ENCODE measurements at regions not wholly inside any gene's neighbourhood (a gene's known extent, or its start where the extent isn't known, plus 50 kb on each side); places are given as distances from the start of the nearest gene placed in this dataset.
"Not testable (repeated sequence)": the region's sequence is repeated elsewhere in the genome, so short reads cannot be mapped to it uniquely, and the experiment has no call there.

GRCh38 chr10:46095943-46096342 is 49.9 kb upstream of the MSMB start:
- not testable (repeated sequence) for H3K4me3 Mint-ChIP-seq; H3K9me3 Mint-ChIP-seq; H3K27me3 Mint-ChIP-seq; H3K27ac Mint-ChIP-seq; H3K36me3 Mint-ChIP-seq (ENCODE audit: low read depth); ATAC-seq (replicated peaks)
- H3K4me1 Mint-ChIP-seq = peaks cover 16% of the 10 kb centered on the region

DNA sequence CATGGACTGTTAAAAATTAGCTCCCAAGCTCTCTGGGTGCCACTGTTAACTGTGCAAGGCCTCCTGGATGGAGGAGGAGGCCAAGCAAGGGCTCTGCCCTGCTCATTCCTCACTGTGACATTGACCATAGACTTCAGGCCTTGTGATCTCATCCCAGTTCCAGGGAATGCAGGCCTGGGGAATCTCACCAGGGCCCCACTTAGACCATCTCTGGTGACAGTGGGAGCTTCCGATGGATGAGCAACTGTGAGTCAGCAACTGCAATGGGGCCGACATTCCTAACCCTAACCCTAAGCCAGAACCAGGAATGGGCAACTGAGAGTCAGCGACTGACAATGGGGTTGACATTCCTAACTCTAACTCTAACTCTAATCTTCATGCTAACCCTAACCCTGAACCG is 50.4 kb upstream of the MSMB start:
- Mint-ChIP-seq H3K27ac (peak overlapping the region; percentile 41), H3K4me3 (peak overlapping the region; percentile 25), H3K36me3 (ENCODE audit: low read depth) (no peaks in the 10 kb centered on the region), H3K27me3 (no peaks in the 10 kb centered on the region), H3K4me1 (peaks cover 15% of the 10 kb centered on the region), H3K9me3 (no peaks in the 10 kb centered on the region)
- ATAC-seq (replicated peaks) = no peak

DNA sequence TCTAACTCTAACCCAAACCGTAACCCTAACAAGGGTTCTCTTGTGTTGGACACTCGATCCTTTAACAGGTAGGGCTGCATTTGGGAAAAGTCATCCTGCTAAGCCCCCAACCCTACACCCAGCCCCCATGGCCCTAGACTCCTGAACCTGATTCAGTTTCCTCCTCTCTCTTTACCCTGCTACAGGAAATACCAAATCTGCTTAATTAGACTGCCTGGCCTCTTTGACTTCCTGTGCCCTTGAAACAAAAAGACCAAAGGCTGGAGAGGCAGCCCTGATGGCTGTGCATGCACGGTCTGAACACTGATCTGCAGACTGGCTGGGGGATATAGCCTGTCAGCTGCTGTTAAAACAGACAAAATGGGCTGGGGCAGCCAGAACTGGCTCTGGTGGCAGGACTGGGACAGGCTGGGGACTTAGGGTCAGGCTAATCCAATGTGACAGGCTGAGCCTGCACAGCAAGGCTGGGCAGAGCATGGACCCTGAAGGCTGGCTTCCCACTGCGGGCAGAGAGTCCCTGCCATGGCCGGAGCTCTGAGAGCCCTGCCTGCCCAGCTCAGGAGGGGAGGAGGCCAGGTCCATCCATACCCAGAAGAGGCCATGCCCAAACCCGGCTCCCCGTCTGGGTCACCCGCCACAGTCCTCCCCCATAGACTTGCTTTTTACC is 51.0 kb upstream of the MSMB start:
- peak overlapping the region; percentile 25 for H3K4me3 Mint-ChIP-seq
- H3K27me3 Mint-ChIP-seq = no peaks in the 10 kb centered on the region
- H3K4me1 Mint-ChIP-seq = peaks cover 15% of the 10 kb centered on the region
- no peaks in the 10 kb centered on the region for H3K36me3 Mint-ChIP-seq (ENCODE audit: low read depth)
- peak overlapping the region; percentile 41 for H3K27ac Mint-ChIP-seq
- no peaks in the 10 kb centered on the region for H3K9me3 Mint-ChIP-seq
- peak; percentile 45 for ATAC-seq (replicated peaks)

- H3K27ac Mint-ChIP-seq = peak overlapping the region; percentile 41
- no peaks in the 10 kb centered on the region for H3K36me3 Mint-ChIP-seq (ENCODE audit: low read depth)
- H3K27me3 Mint-ChIP-seq = no peaks in the 10 kb centered on the region
- H3K4me3 Mint-ChIP-seq = no peak overlapping the region
- no peak for ATAC-seq (replicated peaks)
- peaks cover 15% of the 10 kb centered on the region for H3K4me1 Mint-ChIP-seq
- H3K9me3 Mint-ChIP-seq = no peaks in the 10 kb centered on the region
These were observed 51.7 kb upstream of the MSMB start for GRCh38 chr10:46097576-46098317.

DNA sequence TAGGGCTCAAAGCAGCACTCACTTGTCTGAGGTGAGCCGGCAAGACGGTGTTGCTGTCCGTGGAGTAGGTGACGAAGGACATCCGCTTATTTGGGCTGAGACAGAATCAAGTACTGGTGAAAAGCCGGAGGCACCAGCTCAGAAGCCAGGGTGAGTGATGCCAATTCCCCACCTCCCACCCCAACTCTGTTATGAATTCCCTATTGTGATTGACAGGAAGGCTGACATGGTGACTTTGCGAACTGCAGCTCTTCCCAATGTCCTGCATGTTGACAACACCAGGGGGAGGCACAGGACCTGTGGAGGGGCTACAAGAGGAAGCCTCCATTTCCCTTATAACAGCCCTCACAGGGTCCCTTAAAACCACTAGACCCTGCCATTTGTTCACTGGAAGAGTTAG is 52.3 kb upstream of the MSMB start:
- H3K27me3 Mint-ChIP-seq = no peaks in the 10 kb centered on the region
- H3K4me3 Mint-ChIP-seq = no peak overlapping the region
- H3K27ac Mint-ChIP-seq = peak overlapping the region; percentile 42
- H3K36me3 Mint-ChIP-seq (ENCODE audit: low read depth) = no peaks in the 10 kb centered on the region
- ATAC-seq (replicated peaks) = no peak
- peaks cover 15% of the 10 kb centered on the region for H3K4me1 Mint-ChIP-seq
- H3K9me3 Mint-ChIP-seq = no peaks in the 10 kb centered on the region

GRCh38 chr10:46098925-46099324 is 52.9 kb upstream of the MSMB start:
- not testable (repeated sequence) for H3K4me3 Mint-ChIP-seq; H3K36me3 Mint-ChIP-seq (ENCODE audit: low read depth); ATAC-seq (replicated peaks); H3K27ac Mint-ChIP-seq; H3K9me3 Mint-ChIP-seq; H3K27me3 Mint-ChIP-seq
- peaks cover 15% of the 10 kb centered on the region for H3K4me1 Mint-ChIP-seq

GRCh38 chr10:46104071-46104585 is 58.1 kb upstream of the MSMB start:
- no peaks in the 10 kb centered on the region for H3K9me3 Mint-ChIP-seq
- no peaks in the 10 kb centered on the region for H3K36me3 Mint-ChIP-seq (ENCODE audit: low read depth)
- H3K4me3 Mint-ChIP-seq = no peak overlapping the region
- H3K27me3 Mint-ChIP-seq = peaks cover 5% of the 10 kb centered on the region
- no peak overlapping the region for H3K27ac Mint-ChIP-seq
- peaks cover 8% of the 10 kb centered on the region for H3K4me1 Mint-ChIP-seq
- no peak for ATAC-seq (replicated peaks)

DNA sequence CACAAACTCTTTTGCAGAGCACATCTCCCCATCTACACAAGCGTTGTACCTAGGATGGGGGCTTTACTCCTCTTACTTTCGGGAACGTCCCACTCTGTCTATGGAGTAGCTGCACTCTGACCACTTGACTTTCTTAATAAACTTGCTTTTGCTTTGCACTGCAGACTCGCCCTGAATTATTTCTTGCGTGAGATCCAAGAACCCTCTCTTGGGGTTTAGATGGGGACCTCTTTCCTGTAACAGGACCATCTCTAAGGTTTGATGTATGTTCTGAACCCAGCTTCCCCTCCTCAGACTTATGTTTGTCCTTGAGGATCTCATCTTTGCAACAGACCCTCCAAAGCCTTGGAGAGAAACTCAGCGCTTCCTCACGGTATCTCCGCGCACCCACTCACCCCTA is 59.3 kb upstream of the MSMB start:
- not testable (repeated sequence) for H3K9me3 Mint-ChIP-seq; H3K4me1 Mint-ChIP-seq; H3K27me3 Mint-ChIP-seq; H3K27ac Mint-ChIP-seq; ATAC-seq (replicated peaks); H3K36me3 Mint-ChIP-seq (ENCODE audit: low read depth)
- H3K4me3 Mint-ChIP-seq = peak overlapping the region; percentile 92

DNA sequence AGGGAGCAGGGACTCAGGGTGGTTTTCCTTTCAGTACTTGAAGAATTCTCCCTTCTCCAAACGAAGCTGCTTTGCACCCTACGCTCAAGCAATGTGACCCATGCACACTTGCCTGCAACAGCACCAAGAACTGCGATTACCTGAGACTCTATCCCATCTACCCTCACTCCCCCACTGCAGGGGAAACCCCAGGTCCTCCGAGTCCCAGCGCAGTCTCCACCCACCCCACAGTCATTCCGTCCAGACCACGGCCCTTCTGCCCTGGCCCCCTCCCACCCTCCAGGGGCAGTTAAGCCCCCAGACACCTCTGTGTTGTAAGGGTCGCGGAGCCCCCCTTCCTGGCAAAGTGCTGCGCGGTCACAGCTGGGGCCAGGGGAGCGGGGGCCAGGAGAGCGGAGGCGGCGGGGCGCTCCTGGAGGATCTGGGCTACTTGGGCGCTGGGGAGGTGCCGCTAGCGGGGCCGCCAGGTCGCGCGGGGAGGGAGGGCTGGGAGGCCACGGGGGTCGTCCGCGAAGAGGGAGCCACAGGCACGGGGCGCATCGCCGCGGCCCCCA is 59.9 kb upstream of the MSMB start:
- H3K4me3 Mint-ChIP-seq = peak overlapping the region; percentile 92
- H3K36me3 Mint-ChIP-seq (ENCODE audit: low read depth); H3K27me3 Mint-ChIP-seq; H3K4me1 Mint-ChIP-seq; H3K9me3 Mint-ChIP-seq; H3K27ac Mint-ChIP-seq: not testable (repeated sequence)
- ATAC-seq (replicated peaks) = peak; percentile 42

DNA sequence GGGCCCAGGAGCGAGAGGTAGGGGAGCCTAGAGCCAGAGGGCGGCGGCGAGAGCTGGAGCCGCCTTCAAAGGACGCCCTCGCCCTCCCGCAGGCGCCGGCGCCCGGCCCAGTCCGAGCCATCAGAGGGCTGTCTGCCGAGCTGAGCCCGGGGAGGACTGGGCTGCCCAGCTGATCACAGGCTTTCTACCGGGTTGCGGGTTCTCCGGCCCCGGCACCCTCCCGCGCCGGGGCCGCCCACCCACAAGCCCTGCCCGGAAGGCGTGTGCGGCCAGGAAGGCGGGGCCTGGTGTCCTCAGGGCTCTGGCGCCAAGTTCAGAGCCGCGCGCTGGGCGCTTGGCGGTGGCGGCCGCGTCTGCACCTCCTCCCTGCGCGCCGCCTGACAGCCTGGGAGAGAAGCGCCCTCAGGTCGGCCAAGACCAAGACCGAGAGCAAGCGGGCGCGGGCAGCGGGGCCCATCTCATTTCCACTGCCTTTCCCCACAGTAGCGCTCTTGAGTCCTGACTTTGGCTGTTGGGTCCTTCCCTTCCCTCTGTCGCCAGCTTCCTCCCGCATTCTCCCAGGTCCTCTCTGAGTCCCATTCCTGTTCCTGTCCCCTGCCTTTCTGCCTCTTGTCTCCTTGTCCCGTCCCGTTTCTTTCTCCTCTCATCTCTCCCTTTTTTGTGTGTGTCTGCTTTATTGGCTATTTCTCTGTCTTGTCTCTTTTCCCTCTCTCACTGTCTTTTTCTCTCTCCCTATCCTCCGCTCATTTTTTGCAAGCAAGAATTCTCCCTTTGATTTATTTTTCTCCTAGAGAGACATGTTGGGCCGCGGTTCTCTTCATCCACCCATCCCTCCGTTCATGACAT is 60.6 kb upstream of the MSMB start:
- no peaks in the 10 kb centered on the region for H3K36me3 Mint-ChIP-seq (ENCODE audit: low read depth)
- peak overlapping the region; percentile 82 for H3K27ac Mint-ChIP-seq
- ATAC-seq (replicated peaks) = peak; percentile 98
- H3K4me3 Mint-ChIP-seq = peak overlapping the region; percentile 92
- peaks cover 8% of the 10 kb centered on the region for H3K4me1 Mint-ChIP-seq
- no peaks in the 10 kb centered on the region for H3K9me3 Mint-ChIP-seq
- peaks cover 5% of the 10 kb centered on the region for H3K27me3 Mint-ChIP-seq

DNA sequence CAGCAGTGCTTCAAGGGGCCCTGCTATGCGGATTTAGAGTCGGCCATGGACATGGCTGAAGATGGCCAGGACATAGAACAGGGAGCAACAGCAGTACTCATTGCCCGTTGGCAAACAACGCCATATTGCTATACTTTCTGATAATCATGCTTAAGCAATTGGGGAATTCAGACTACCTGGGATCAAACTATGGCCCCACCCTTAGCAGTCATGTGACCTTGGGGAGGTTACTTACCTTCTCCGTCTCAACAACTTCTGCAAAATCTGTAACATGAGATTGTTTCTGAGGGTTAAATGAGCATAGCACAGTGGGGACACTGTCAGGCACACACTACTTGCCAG is 62.1 kb upstream of the MSMB start:
- not testable (repeated sequence) for ATAC-seq (replicated peaks); H3K4me1 Mint-ChIP-seq; H3K4me3 Mint-ChIP-seq; H3K36me3 Mint-ChIP-seq (ENCODE audit: low read depth); H3K27me3 Mint-ChIP-seq; H3K9me3 Mint-ChIP-seq; H3K27ac Mint-ChIP-seq

- H3K27ac Mint-ChIP-seq; H3K9me3 Mint-ChIP-seq; H3K36me3 Mint-ChIP-seq (ENCODE audit: low read depth); H3K4me1 Mint-ChIP-seq; ATAC-seq (replicated peaks); H3K27me3 Mint-ChIP-seq; H3K4me3 Mint-ChIP-seq: not testable (repeated sequence)
These were observed 108.2 kb upstream of the MSMB start for GRCh38 chr10:46154271-46154670.

DNA sequence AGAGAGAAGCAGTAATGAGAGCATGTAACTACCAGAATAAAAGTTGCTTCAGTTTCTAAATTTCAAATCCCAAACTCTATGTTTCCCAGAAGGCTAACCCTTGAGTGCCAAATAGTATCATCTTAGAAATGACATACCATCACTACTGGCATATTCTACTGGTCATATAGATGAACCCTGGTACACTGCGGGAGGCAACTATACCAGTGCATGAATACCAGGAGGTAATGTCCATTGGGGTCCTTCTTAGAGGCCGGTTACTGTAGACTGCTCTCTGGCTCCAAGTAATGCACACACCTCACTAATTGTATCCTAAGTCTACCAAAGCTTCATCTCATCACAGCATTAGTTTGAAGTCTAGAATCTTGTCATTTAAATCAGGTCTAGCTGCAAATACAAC is 108.6 kb upstream of the MSMB start:
- H3K27me3 Mint-ChIP-seq; H3K4me3 Mint-ChIP-seq; ATAC-seq (replicated peaks); H3K9me3 Mint-ChIP-seq; H3K4me1 Mint-ChIP-seq; H3K36me3 Mint-ChIP-seq (ENCODE audit: low read depth); H3K27ac Mint-ChIP-seq: not testable (repeated sequence)

DNA sequence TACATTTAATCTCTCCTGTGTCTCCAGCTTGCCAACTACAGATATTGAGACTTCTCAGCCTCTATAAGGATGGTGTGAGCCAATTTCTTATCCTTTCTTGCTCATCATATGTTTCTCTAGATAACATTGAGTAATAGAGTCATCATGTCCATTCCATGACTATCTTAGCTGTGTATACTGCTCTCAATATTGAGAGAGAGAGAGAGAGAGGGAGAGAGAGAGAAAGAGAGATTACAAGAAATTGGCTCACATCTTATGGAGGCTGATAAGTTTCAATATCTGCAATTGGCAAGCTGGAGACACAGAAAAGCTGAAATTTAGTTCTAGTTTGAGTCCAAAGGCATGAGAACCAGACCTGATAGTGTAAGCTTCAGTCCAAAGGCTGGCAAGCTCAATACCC is 110.8 kb upstream of the MSMB start:
- H3K36me3 Mint-ChIP-seq (ENCODE audit: low read depth); H3K9me3 Mint-ChIP-seq; H3K27me3 Mint-ChIP-seq; H3K27ac Mint-ChIP-seq; H3K4me3 Mint-ChIP-seq; H3K4me1 Mint-ChIP-seq; ATAC-seq (replicated peaks): not testable (repeated sequence)
